ENCODE measurements at regions not wholly inside any gene's neighbourhood (a gene's known extent, or its start where the extent isn't known, plus 50 kb on each side); places are given as distances from the start of the nearest gene placed in this dataset.

GRCh38 chr12:127012109-127012508, 1254.9 kb upstream of the TMEM132C start:
- Histone ChIP-seq H3K9ac (ENCODE audit: low read length) (no peak overlapping the region), H3K9me2 (replicated peaks; ENCODE audit: insufficient read depth, low read length) (no peaks in the 10 kb centered on the region), H3K9me3 (ENCODE audit: insufficient read depth, low read length) (no peaks in the 10 kb centered on the region), H3F3A (ENCODE audit: insufficient read depth) (no peaks in the 10 kb centered on the region), H4K20me1 (ENCODE audit: low read depth, low read length) (no peaks in the 10 kb centered on the region), H3K36me3 (ENCODE audit: low read length) (no peaks in the 10 kb centered on the region), H3K27me3 (ENCODE audit: low read length) (no peaks in the 10 kb centered on the region), H3K4me2 (ENCODE audit: low read depth, low read length, poor library complexity, severe bottlenecking) (no peak overlapping the region), H2AFZ (ENCODE audit: low read depth, low read length, severe bottlenecking) (no peak overlapping the region), H3K27ac (ENCODE audit: low read depth, low read length) (no peak overlapping the region), H3K4me3 (ENCODE audit: insufficient read depth, low read length, poor library complexity, severe bottlenecking) (no peak overlapping the region), H3K79me2 (ENCODE audit: insufficient read depth, low read length) (no peaks in the 10 kb centered on the region)
- TF ChIP-seq CTCF (IDR thresholded peaks at IDR 0.05; ENCODE audit: insufficient read depth, low read length, poor library complexity, severe bottlenecking), result no peak
- TF ChIP-seq EZH2phosphoT487 (conservative IDR thresholded peaks at IDR 0.05; ENCODE audit: low read length), result no peak

- Histone ChIP-seq H3K27ac (ENCODE audit: low read depth, low read length) (no peak overlapping the region), H2AFZ (ENCODE audit: low read depth, low read length, severe bottlenecking) (no peak overlapping the region), H3K4me2 (ENCODE audit: low read depth, low read length, poor library complexity, severe bottlenecking) (no peak overlapping the region), H3K36me3 (ENCODE audit: low read length) (no peaks in the 10 kb centered on the region), H4K20me1 (ENCODE audit: low read depth, low read length) (no peaks in the 10 kb centered on the region), H3F3A (ENCODE audit: insufficient read depth) (no peaks in the 10 kb centered on the region), H3K9ac (ENCODE audit: low read length) (no peak overlapping the region), H3K4me3 (ENCODE audit: insufficient read depth, low read length, poor library complexity, severe bottlenecking) (no peak overlapping the region), H3K9me3 (ENCODE audit: insufficient read depth, low read length) (no peaks in the 10 kb centered on the region), H3K79me2 (ENCODE audit: insufficient read depth, low read length) (no peaks in the 10 kb centered on the region), H3K27me3 (ENCODE audit: low read length) (no peaks in the 10 kb centered on the region), H3K9me2 (replicated peaks; ENCODE audit: insufficient read depth, low read length) (no peaks in the 10 kb centered on the region)
- no peak for TF ChIP-seq EZH2phosphoT487 (conservative IDR thresholded peaks at IDR 0.05; ENCODE audit: low read length)
- no peak for TF ChIP-seq CTCF (IDR thresholded peaks at IDR 0.05; ENCODE audit: insufficient read depth, low read length, poor library complexity, severe bottlenecking)
Measured at GRCh38 chr12:127013197-127013596, 1253.8 kb upstream of the TMEM132C start.

GRCh38 chr12:127014079-127014478, 1252.9 kb upstream of the TMEM132C start:
- Histone ChIP-seq H2AFZ (ENCODE audit: low read depth, low read length, severe bottlenecking) (no peak overlapping the region), H3K9me2 (replicated peaks; ENCODE audit: insufficient read depth, low read length) (no peaks in the 10 kb centered on the region), H3K4me3 (ENCODE audit: insufficient read depth, low read length, poor library complexity, severe bottlenecking) (no peak overlapping the region), H3K9me3 (ENCODE audit: insufficient read depth, low read length) (no peaks in the 10 kb centered on the region), H3K4me2 (ENCODE audit: low read depth, low read length, poor library complexity, severe bottlenecking) (no peak overlapping the region), H3F3A (ENCODE audit: insufficient read depth) (no peaks in the 10 kb centered on the region), H3K27me3 (ENCODE audit: low read length) (no peaks in the 10 kb centered on the region), H3K9ac (ENCODE audit: low read length) (no peak overlapping the region), H3K27ac (ENCODE audit: low read depth, low read length) (no peak overlapping the region), H3K36me3 (ENCODE audit: low read length) (no peaks in the 10 kb centered on the region), H4K20me1 (ENCODE audit: low read depth, low read length) (no peaks in the 10 kb centered on the region), H3K79me2 (ENCODE audit: insufficient read depth, low read length) (no peaks in the 10 kb centered on the region)
- TF ChIP-seq EZH2phosphoT487 (conservative IDR thresholded peaks at IDR 0.05; ENCODE audit: low read length), result no peak
- no peak for TF ChIP-seq CTCF (IDR thresholded peaks at IDR 0.05; ENCODE audit: insufficient read depth, low read length, poor library complexity, severe bottlenecking)
